Stimulated activated CD8-positive, alpha-beta memory T cell treated with anti-CD3 and anti-CD28 coated beads, Interleukin-15, amount 100 ng/mL, for 4 hours (primary cell): ENCODE measurements at regions not wholly inside any gene's neighbourhood (a gene's known extent, or its start where the extent isn't known, plus 50 kb on each side); places are given as distances from the start of the nearest gene placed in this dataset.
"Not testable (repeated sequence)": the region's sequence is repeated elsewhere in the genome, so short reads cannot be mapped to it uniquely, and the experiment has no call there.

Experiments used
- DNase-seq, 2 donors: peaks; one replicate each; pipeline ENCODE4 v3.0.0-alpha.2; 2020; ENCODE audit warnings: low read depth in 2 of 2

DNA sequence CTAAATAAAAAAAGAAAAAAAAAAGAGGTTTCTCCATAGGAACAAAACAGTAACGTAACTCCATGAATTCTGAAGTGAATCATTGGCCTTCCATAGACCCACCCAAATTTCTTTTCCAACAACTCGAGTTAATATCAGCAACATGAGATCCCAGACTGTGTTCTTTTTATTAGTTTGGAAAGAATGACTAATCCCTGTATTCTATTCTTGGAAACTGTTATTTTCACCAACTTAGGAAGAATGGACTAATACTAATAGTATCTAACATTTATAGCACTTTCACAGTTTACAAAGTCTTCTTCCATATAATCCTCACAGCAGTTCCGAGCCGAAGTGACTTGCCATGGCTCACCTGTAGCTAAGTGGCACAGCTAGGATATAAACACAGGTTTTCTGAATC, 72.7 kb upstream of the SLC4A7 start:
- no peak for DNase-seq

- DNase-seq = no peak
Observed at GRCh38 chr3:27554706-27555105, 70.5 kb upstream of the SLC4A7 start.

DNA sequence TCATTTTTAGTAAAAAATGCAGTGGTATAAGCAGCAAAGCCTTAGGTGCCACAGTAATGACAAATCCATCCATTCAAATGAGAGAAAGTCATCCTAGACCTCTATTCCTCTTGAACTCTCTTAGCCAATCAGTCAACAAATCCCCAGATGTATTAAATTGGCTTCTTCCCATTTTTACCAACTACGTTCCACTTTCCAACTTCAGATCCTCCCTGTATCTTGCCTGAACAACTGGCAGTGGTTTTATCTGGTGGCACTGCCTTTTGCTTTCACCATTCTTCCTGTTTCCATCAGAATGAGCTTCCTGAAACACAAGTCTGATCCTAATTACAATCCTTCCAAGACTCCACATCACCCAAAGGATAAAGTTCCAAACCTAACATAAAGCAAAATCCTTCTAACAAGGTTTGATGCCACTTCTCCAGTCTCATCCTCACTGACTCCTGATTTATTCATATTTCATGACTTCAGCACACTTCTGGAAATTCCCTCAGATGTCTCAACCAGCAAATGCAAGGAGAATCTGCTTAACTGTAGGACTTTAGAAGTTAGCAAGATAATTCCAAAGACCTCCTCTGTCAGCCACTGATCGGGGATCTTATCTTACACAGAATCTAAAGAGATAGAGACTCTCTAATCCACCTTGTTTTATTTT, 69.8 kb upstream of the SLC4A7 start:
- no peak for DNase-seq

DNA sequence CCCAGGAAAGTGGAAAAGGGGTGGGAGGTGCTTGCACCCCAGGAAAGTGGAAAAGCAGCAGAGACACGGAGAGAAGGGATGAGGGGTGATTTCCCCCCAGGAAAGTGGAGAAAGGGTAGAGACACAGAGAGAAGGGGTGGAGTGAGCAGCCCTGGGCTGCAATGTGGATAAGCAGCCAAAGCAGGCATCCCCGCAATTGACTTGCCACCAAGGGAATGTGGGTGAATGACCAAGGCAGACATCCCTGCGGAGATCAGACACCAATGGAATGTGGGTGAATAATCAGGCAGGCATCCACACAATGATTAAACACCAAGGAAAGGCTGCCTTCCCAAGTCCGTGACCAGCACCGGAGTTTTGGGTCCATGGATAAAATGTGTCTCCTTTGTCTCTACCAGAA, 68.5 kb upstream of the SLC4A7 start:
- not testable (repeated sequence) for DNase-seq

DNA sequence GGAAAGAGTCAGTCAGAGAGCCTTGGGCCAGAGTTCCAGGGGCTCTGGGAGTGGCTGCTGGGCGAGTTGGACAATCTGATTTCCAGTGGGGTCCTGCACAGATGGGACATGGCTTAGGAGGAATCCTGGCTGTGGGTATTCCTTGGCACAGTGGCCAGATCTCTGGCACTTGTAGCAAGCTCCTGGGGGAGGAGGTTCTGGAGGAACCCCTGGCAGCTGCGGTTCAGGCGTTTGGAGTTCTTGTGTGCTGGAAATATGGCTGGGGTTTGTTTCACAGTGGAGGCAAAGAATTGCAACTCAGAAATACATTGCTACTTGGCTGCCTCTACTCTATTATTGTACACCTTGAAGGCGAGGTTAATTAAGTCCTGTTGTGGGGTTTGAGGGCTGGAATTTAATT, 67.2 kb upstream of the SLC4A7 start:
- not testable (repeated sequence) for DNase-seq

DNA sequence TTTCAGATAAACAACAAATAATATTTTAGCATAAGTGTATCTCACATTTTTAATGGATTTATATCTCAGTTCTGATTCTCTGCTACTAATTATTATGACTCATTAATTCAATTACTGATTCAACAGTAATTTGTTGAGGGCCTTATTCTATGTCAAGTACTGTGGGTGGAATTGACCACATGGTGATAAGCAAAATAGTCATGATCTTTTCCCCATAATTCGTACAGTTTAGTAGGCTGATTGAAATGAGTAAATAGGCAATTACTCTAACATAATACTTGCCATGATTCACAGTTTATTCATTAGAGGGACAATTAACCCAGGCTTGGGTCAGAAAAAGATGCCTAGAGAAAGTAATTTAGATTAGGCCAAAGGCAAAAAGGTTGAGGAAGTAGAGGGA, 60.9 kb upstream of the SLC4A7 start:
- no peak for DNase-seq

- no peak for DNase-seq
Observed at GRCh38 chr3:27544372-27544865, 60.2 kb upstream of the SLC4A7 start.

DNA sequence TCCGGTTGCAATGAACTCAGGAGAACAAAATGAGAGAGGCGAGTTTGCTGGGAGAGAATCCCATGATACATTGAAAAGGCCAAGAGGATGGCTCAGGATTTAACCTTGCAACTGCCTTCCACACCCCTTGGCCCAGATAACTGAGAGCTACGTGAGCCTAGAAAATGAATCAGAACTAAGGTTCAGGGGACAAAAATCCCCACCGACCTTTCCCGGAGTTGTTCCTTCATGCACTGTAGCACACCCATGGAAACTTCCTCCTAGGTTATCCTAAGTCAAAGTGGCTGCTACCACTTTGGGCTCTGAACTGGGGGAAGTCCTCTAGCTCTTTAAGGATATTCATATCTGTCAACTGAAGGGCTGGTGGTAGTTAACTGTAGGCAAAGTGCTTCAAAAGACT, 58.3 kb upstream of the SLC4A7 start:
- no peak for DNase-seq

DNA sequence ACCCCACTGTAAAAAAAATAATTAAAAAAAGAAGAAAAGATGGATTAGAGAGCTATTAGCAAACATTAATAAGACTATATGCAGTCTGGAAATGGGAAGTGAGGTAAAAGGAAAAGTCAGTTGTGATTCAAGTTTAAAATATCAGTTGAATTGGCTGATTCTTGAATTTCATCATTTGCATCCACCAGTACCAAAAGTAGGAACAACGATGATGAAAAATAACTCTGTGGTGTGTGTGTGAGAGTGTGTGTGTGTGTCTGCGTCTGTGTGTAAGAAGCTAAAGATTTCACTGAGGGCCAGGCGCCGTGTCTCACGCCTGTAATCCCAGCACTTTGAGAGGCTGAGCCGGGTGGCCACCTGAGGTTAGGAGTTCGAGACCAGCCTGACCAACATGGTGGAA, 56.0 kb upstream of the SLC4A7 start:
- DNase-seq = no peak

DNA sequence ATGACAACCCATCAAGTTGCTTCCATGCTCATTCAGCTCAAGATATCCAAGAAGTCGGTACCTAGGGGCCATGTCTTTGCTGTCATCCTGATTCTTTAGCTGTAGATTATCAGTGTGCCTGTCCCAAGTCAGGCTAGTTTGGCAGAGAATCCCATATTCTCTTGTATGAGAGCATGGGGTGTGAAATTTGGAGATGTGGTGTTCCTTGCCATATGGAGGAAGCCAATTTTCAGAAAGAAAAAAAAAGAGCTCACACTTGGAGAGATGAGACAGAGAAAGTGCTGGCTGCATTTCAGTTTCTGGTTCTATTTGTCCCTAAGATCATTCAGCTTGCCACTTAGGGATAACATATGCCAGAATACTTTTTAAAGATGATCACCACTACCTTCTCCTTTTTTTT, 52.3 kb upstream of the SLC4A7 start:
- DNase-seq = no peak

DNA sequence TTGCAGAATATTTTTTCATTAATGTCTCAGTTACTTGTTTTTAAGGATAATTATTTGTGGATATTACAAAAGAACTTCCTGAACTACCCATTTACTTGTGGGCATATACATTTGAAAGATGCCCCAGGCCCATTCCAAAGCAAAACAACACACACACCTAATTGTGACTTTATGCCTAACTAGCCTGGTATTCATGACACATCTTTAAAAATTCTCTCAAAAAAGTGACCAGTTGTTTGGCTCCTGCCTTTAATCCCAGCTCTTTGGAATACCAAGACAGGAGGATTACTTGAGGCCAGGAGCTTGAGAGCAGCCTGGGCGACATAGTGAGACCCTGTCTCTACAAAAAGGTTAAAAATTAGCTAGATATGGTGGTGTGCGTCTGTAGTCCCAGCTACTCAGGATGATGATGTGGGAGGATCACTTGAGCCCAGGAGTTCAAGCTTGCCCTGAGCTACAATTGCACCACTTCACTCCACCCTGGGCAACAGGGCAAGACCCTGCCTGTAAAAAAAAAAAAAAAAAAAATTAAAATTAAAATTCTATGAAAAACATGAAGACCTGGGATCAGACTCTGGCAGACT, 51.7 kb upstream of the SLC4A7 start:
- DNase-seq = no peak

DNA sequence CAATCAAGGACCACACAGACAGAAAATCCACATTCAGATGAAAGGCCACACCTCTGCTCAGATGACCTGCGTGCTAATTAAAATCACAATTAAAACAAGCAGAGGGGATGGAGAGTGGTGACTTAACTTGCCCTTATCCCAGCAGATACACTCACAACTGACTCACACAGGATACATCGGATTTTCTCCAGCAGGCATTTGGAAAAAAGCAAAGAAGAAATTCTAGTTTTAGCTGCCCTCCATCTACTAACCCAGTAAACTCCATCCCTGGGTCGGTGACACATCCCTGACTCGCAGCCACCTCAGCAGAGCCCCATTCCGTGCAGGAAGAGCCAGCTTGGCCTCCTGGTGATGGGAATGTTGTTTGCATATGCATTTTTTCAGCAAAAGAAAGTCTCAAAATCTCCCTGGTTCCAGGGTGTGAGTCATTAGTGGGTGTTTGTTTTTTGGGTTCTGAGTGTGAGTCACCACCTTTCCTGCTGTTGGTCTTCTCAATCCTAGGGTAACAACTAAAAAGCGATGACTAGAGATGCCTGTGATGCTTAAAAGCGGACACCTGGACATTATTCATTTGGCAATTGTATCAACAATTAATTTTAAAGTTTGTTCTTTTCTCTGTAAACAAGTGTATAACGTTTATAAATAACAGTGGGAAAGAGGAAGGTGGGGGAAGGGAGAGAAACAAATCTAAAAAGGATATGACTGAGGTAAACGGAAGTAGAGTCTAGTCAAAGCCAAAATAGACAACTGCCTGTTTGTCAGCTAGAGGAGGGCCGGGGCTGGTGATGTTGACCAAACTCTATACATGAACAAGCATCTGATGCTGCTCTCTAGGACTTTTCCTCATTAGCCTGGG, 49.8 kb upstream of the SLC4A7 start:
- no peak for DNase-seq
